C4-2B (cell line): ENCODE measurements at regions not wholly inside any gene's neighbourhood (a gene's known extent, or its start where the extent isn't known, plus 50 kb on each side); places are given as distances from the start of the nearest gene placed in this dataset.

ENCODE experiments used
- CTCF ChIP-seq: fragments of 450-650 bp; conservative IDR thresholded peaks from 2 replicates; pipeline ENCODE4 v1.5.1; 2017; ENCODE audit warnings: mild to moderate bottlenecking
- ZFX ChIP-seq: fragments of 450-650 bp; IDR thresholded peaks from 2 replicates; pipeline ENCODE4 v1.6.1; 2017

- no peak for TF ChIP-seq CTCF
- no peak for TF ChIP-seq ZFX
Observed at GRCh38 chr7:145276118-145276517, 440.3 kb upstream of the TPK1 start.
